GM12878 (cell line): ENCODE measurements at regions not wholly inside any gene's neighbourhood (a gene's known extent, or its start where the extent isn't known, plus 50 kb on each side); places are given as distances from the start of the nearest gene placed in this dataset.

Experiments
- ATAC-seq: fragments of 200-7000 bp; cut with Tn5 transposase; 3 replicates; pipeline ENCODE4 v1.9.1; 2020; ENCODE audit warnings: mild to moderate bottlenecking, moderate library complexity
- BruUV-seq: library from RNA; stranded (reverse); fragments of 400-500 nt; replicated peaks from 2 replicates; lab custom pipeline; 2021; lab: Mats Ljungman, UMichigan
- CTCF ChIA-PET: fragments of 300-600 bp; sonication (Branson Sonifier 250); formaldehyde crosslinking; extraction: SDS; loops from one replicate; lab custom pipeline; 2021; ENCODE audit warnings: inconsistent platforms; lab: Yijun Ruan, JAX
- POLR2A ChIA-PET: fragments of 350-600 bp; formaldehyde crosslinking; extraction: SDS; loops from one replicate; lab custom pipeline; 2021; ENCODE audit warnings: inconsistent platforms; lab: Charles Lee
- RAD21 ChIA-PET: fragments of 300-600 bp; sonication (Branson Sonifier 250); formaldehyde crosslinking; loops from one replicate; lab custom pipeline; 2023; ENCODE audit warnings: antibody characterized with exemption; ENCODE audit not compliant: unreplicated experiment; lab: Charles Lee
- SMC1A ChIA-PET: fragments of 300-600 bp; sonication (Branson Sonifier 250); formaldehyde crosslinking; loops from one replicate; lab custom pipeline; 2023; ENCODE audit not compliant: unreplicated experiment, uncharacterized antibody; lab: Charles Lee
- DNase-seq: peaks from one replicate; pipeline ENCODE4 v3.0.0-alpha.2; 2011; ENCODE audit warnings: low read depth, low spot score
- FAIRE-seq: peaks from 3 replicates; lab custom pipeline; 2011; peaks lifted over from hg19 to GRCh38; lab: Jason Lieb, UNC
- H2AFZ ChIP-seq: 2 replicates; pipeline ENCODE4 v1.6.0; 2011; ENCODE audit warnings: low read depth, low read length, control low read depth; ENCODE audit not compliant: control insufficient read depth
- H3K27ac ChIP-seq: 2 replicates; pipeline ENCODE4 v1.5.1; 2011; ENCODE audit warnings: control low read depth; ENCODE audit not compliant: control insufficient read depth, insufficient read depth
- H3K27me3 ChIP-seq, 2 experiments: replicated peaks in 1 of 2; 2 replicates each; pipeline versions ENCODE4 v1.6.0 to v1.6.1; 2011; ENCODE audit warnings: low read length in 1 of 2; ENCODE audit not compliant: control insufficient read depth in 2 of 2, insufficient read depth in 2 of 2
- H3K36me3 ChIP-seq, 2 experiments: 2 replicates each; pipeline ENCODE4 v1.5.1; 2011; ENCODE audit warnings: low read length in 1 of 2; ENCODE audit not compliant: control insufficient read depth in 2 of 2, insufficient read depth in 2 of 2
- H3K4me1 ChIP-seq: 2 replicates; pipeline ENCODE4 v1.6.1; 2011; ENCODE audit warnings: mild to moderate bottlenecking, low read length, moderate library complexity, mixed read lengths; ENCODE audit not compliant: control insufficient read depth, insufficient read depth
- H3K4me2 ChIP-seq: 2 replicates; pipeline ENCODE4 v1.6.0; 2011; ENCODE audit warnings: control low read depth; ENCODE audit not compliant: control insufficient read depth, insufficient read depth
- H3K4me3 ChIP-seq: fragments of 200-600 bp; sonication (generic); 2 replicates; pipeline ENCODE4 v1.5.1; 2016
- H3K79me2 ChIP-seq: 2 replicates; pipeline ENCODE4 v1.6.0; 2011; ENCODE audit warnings: low read length; ENCODE audit not compliant: control insufficient read depth, insufficient read depth
- H3K9ac ChIP-seq: 2 replicates; pipeline ENCODE4 v1.8.0; 2011; ENCODE audit warnings: low read length, control low read depth, mixed read lengths; ENCODE audit not compliant: control insufficient read depth, insufficient read depth
- H3K9me3 ChIP-seq: replicated peaks from 3 replicates; pipeline ENCODE4 v1.5.1; 2011; ENCODE audit warnings: mild to moderate bottlenecking, low read length; ENCODE audit not compliant: control insufficient read depth, insufficient read depth
- H4K20me1 ChIP-seq: 2 replicates; pipeline ENCODE4 v1.6.0; 2011; ENCODE audit not compliant: control insufficient read depth, insufficient read depth
- ASH2L ChIP-seq: fragments of 300-600, 200-600 bp; sonication (generic); IDR thresholded peaks from 2 replicates; pipeline ENCODE4 v1.6.1; 2017; ENCODE audit warnings: low read depth, mild to moderate bottlenecking, borderline replicate concordance
- JUND ChIP-seq: IDR thresholded peaks from 2 replicates; pipeline ENCODE4 v1.6.1; 2012; ENCODE audit warnings: low read depth, mild to moderate bottlenecking, low read length, improper control_type of control experiment, moderate library complexity
- NBN ChIP-seq: fragments of 450-650 bp; IDR thresholded peaks from 2 replicates; pipeline ENCODE4 v1.6.1; 2016
- SREBF2 ChIP-seq: IDR thresholded peaks from 2 replicates; pipeline ENCODE4 v1.6.1; 2012; ENCODE audit warnings: mild to moderate bottlenecking, low read length
- TBL1XR1 ChIP-seq: IDR thresholded peaks from 2 replicates; pipeline ENCODE4 v1.6.1; 2012; ENCODE audit warnings: low read depth, low read length, improper control_type of control experiment
- YY1 ChIP-seq: IDR thresholded peaks from 2 replicates; pipeline ENCODE4 v1.6.1; 2011; ENCODE audit warnings: low read depth, mild to moderate bottlenecking, low read length
- ZNF217 ChIP-seq: fragments of 450-650 bp; IDR thresholded peaks from 2 replicates; pipeline ENCODE4 v1.6.1; 2017; ENCODE audit warnings: antibody characterized with exemption, mild to moderate bottlenecking
- ZZZ3 ChIP-seq: IDR thresholded peaks from 2 replicates; pipeline ENCODE4 v1.6.1; 2011; ENCODE audit warnings: low read depth; ENCODE audit not compliant: control insufficient read depth, insufficient read length
- WGBS: methylation state at CpG from one replicate; pipeline ENCODE4 v1.1.6; 2016; ENCODE audit warnings: low lambda C conversion rate; ENCODE audit not compliant: insufficient replicate concordance, insufficient coverage; ENCODE audit errors: missing lambda C conversion rate; 5-methylcytosine and 5-hydroxymethylcytosine counted together
- in situ Hi-C: fragments of 300-500 bp; cut with MboI; formaldehyde crosslinking; loops from 9 replicates; pipeline ENCODE4 v1.14.3; 2018; ENCODE audit warnings: mixed read lengths
- intact Hi-C: fragments of 100-400 bp; cut with micrococcal nuclease; formaldehyde crosslinking; loops from one replicate; pipeline ENCODE4 v1.14.2; 2022; ENCODE audit not compliant: unreplicated experiment
- TF ChIP-seq, protein P1 (sequence below): IDR thresholded peaks from 2 replicates; pipeline ENCODE4 v1.6.1; 2011; ENCODE audit warnings: low read depth, mild to moderate bottlenecking, low read length, moderate library complexity, borderline replicate concordance; ENCODE audit errors: extremely low read depth
- TF ChIP-seq, protein P2 (sequence below): fragments of 450-650 bp; IDR thresholded peaks from 2 replicates; pipeline ENCODE4 v1.6.1; 2018; ENCODE audit warnings: borderline replicate concordance, mild to moderate bottlenecking; ENCODE audit not compliant: partially characterized antibody
- TF ChIP-seq, protein P3 (sequence below): fragments of 450-650 bp; IDR thresholded peaks from 2 replicates; pipeline ENCODE4 v1.6.1; 2016; ENCODE audit warnings: mild to moderate bottlenecking

DNA sequence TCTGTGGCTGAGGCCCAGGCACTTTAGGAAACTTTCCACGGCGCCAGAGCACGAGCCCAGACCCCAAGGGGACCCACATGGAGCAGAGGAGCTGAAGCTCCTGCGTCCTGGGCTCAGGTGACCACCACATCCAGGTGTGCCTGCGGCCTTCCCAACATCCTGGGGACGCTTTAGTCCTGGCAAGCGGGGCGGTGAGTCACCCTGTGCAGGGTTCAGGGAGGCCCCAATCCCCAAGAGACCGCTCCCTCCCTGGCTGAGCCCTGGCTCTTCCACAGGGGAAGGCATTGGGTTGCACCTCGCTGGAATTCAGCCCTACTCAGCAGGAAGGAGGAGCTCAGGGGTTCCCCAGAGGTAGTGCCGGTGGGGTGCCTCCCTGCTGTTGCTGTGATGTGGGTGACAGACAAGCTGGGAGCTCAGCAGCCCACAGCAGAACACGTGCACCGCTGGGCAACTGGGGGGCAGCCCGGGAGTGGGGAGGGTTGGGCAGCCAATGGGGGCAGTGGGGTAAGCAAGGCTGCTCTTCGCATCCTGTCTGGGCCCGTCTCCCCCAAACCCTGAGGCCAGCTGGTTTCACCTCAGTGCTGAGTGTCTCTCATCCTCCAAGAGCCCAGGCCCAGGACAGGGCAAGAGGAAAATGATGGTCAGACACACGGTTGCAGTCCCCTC lies 802.8 kb downstream of the BRD1 start:
- ChIA-PET POLR2A (no interaction called here), RAD21 (no interaction called here), SMC1A (no interaction called here), CTCF (no interaction called here)
- no peaks in the 10 kb centered on the region for H3K36me3 ChIP-seq
- H3K4me2 ChIP-seq, result no peak overlapping the region
- H3K4me1 ChIP-seq, result no peaks in the 10 kb centered on the region
- no peak for ATAC-seq
- intact Hi-C loops, result no loop called here
- no TSS peak for BruUV-seq
- H3K4me3 ChIP-seq, result no peak overlapping the region
- H3K79me2 ChIP-seq, result no peaks in the 10 kb centered on the region
- TF ChIP-seq ZNF217 (no peak), TBL1XR1 (no peak), ASH2L (no peak), SREBF2 (no peak), ZZZ3 (no peak), JUND (no peak), YY1 (no peak), NBN (no peak)
- TF ChIP-seq, protein P1, sequence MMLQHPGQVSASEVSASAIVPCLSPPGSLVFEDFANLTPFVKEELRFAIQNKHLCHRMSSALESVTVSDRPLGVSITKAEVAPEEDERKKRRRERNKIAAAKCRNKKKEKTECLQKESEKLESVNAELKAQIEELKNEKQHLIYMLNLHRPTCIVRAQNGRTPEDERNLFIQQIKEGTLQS, result no peak
- TF ChIP-seq, protein P2, sequence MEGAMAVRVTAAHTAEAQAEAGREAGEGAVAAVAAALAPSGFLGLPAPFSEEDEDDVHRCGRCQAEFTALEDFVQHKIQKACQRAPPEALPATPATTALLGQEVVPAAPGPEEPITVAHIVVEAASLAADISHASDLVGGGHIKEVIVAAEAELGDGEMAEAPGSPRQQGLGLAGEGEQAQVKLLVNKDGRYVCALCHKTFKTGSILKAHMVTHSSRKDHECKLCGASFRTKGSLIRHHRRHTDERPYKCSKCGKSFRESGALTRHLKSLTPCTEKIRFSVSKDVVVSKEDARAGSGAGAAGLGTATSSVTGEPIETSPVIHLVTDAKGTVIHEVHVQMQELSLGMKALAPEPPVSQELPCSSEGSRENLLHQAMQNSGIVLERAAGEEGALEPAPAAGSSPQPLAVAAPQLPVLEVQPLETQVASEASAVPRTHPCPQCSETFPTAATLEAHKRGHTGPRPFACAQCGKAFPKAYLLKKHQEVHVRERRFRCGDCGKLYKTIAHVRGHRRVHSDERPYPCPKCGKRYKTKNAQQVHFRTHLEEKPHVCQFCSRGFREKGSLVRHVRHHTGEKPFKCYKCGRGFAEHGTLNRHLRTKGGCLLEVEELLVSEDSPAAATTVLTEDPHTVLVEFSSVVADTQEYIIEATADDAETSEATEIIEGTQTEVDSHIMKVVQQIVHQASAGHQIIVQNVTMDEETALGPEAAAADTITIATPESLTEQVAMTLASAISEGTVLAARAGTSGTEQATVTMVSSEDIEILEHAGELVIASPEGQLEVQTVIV, result no peak
- TF ChIP-seq, protein P3, sequence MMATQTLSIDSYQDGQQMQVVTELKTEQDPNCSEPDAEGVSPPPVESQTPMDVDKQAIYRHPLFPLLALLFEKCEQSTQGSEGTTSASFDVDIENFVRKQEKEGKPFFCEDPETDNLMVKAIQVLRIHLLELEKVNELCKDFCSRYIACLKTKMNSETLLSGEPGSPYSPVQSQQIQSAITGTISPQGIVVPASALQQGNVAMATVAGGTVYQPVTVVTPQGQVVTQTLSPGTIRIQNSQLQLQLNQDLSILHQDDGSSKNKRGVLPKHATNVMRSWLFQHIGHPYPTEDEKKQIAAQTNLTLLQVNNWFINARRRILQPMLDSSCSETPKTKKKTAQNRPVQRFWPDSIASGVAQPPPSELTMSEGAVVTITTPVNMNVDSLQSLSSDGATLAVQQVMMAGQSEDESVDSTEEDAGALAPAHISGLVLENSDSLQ, result no peak
- in situ Hi-C loops, result no loop called here
- H2AFZ ChIP-seq, result no peak overlapping the region
- no peaks in the 10 kb centered on the region for H3K27me3 ChIP-seq
- no peaks in the 10 kb centered on the region for H4K20me1 ChIP-seq
- no peak overlapping the region for H3K9ac ChIP-seq
- no peak for DNase-seq
- H3K9me3 ChIP-seq, result no peaks in the 10 kb centered on the region; the same call in 2 of the 3 replicates
- no peak overlapping the region for H3K27ac ChIP-seq
- 19% methylated on average over 16 of the region's 17 CpGs for WGBS
- no peak for FAIRE-seq
